Ishikawa (cell line): ENCODE measurements at regions not wholly inside any gene's neighbourhood (a gene's known extent, or its start where the extent isn't known, plus 50 kb on each side); places are given as distances from the start of the nearest gene placed in this dataset.

Experiments
- CEBPB ChIP-seq: IDR thresholded peaks from 2 replicates; pipeline ENCODE4 v1.6.1; 2012
- CREB1 ChIP-seq: IDR thresholded peaks from 2 replicates; pipeline ENCODE4 v1.6.1; 2012; ENCODE audit warnings: low read depth
- EGR1 ChIP-seq: IDR thresholded peaks from 2 replicates; pipeline ENCODE4 v1.6.1; 2012
- EP300 ChIP-seq: IDR thresholded peaks from 2 replicates; pipeline ENCODE4 v1.6.1; 2012; ENCODE audit warnings: borderline replicate concordance
- FOXM1 ChIP-seq: IDR thresholded peaks from 2 replicates; pipeline ENCODE4 v1.6.1; 2012; ENCODE audit warnings: low read depth, borderline replicate concordance
- NFIC ChIP-seq: IDR thresholded peaks from 2 replicates; pipeline ENCODE4 v1.6.1; 2012
- RAD21 ChIP-seq: IDR thresholded peaks from 2 replicates; pipeline ENCODE4 v1.6.1; 2012; ENCODE audit warnings: low read depth
- TAF1 ChIP-seq: IDR thresholded peaks from 2 replicates; pipeline ENCODE4 v1.6.1; 2012; ENCODE audit warnings: low read depth, mild to moderate bottlenecking
- TCF12 ChIP-seq: IDR thresholded peaks from 2 replicates; pipeline ENCODE4 v1.6.1; 2012; ENCODE audit warnings: low read depth
- TEAD4 ChIP-seq: IDR thresholded peaks from 2 replicates; pipeline ENCODE4 v1.6.1; 2012
- YY1 ChIP-seq: IDR thresholded peaks from 2 replicates; pipeline ENCODE4 v1.6.1; 2012; ENCODE audit warnings: low read depth
- ZBTB7A ChIP-seq: IDR thresholded peaks from 2 replicates; pipeline ENCODE4 v1.6.1; 2012; ENCODE audit warnings: low read depth
- TF ChIP-seq, protein P1 (sequence below): IDR thresholded peaks from 2 replicates; pipeline ENCODE4 v1.6.1; 2012; ENCODE audit warnings: low read depth, mild to moderate bottlenecking
- TF ChIP-seq, protein P2 (sequence below): IDR thresholded peaks from 2 replicates; pipeline ENCODE4 v1.6.1; 2012
- TF ChIP-seq, protein P3 (sequence below): IDR thresholded peaks from 2 replicates; pipeline ENCODE4 v1.6.1; 2012

DNA sequence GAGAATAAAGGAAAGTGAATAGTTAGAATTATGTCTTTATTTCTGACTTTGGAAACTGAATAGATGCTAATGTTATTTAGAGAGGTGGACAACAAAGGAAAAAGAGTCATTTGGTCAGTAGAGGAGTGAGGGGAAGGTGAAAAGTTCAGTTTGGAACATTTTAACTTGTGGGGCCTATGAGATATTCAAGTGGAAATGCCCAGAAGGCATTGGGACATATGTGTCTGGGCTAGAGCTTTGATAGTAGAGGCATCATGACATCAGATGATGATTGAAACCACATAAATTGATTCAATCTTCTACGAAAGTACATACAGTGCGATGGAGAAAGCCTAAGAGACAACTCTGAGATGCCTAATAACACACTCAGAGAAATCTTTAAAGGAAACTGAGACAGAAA lies 151.7 kb upstream of the COL11A1 start:
- TF ChIP-seq TEAD4: no peak
- no peak for TF ChIP-seq EP300
- TF ChIP-seq TAF1: no peak
- TF ChIP-seq YY1: no peak
- no peak for TF ChIP-seq EGR1
- TF ChIP-seq FOXM1: no peak
- TF ChIP-seq ZBTB7A: no peak
- TF ChIP-seq RAD21: no peak
- no peak for TF ChIP-seq NFIC
- TF ChIP-seq CEBPB: no peak
- TF ChIP-seq, protein P1, sequence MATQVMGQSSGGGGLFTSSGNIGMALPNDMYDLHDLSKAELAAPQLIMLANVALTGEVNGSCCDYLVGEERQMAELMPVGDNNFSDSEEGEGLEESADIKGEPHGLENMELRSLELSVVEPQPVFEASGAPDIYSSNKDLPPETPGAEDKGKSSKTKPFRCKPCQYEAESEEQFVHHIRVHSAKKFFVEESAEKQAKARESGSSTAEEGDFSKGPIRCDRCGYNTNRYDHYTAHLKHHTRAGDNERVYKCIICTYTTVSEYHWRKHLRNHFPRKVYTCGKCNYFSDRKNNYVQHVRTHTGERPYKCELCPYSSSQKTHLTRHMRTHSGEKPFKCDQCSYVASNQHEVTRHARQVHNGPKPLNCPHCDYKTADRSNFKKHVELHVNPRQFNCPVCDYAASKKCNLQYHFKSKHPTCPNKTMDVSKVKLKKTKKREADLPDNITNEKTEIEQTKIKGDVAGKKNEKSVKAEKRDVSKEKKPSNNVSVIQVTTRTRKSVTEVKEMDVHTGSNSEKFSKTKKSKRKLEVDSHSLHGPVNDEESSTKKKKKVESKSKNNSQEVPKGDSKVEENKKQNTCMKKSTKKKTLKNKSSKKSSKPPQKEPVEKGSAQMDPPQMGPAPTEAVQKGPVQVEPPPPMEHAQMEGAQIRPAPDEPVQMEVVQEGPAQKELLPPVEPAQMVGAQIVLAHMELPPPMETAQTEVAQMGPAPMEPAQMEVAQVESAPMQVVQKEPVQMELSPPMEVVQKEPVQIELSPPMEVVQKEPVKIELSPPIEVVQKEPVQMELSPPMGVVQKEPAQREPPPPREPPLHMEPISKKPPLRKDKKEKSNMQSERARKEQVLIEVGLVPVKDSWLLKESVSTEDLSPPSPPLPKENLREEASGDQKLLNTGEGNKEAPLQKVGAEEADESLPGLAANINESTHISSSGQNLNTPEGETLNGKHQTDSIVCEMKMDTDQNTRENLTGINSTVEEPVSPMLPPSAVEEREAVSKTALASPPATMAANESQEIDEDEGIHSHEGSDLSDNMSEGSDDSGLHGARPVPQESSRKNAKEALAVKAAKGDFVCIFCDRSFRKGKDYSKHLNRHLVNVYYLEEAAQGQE: no peak
- TF ChIP-seq, protein P2, sequence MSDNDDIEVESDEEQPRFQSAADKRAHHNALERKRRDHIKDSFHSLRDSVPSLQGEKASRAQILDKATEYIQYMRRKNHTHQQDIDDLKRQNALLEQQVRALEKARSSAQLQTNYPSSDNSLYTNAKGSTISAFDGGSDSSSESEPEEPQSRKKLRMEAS: no peak
- TF ChIP-seq TCF12: no peak
- TF ChIP-seq, protein P3, sequence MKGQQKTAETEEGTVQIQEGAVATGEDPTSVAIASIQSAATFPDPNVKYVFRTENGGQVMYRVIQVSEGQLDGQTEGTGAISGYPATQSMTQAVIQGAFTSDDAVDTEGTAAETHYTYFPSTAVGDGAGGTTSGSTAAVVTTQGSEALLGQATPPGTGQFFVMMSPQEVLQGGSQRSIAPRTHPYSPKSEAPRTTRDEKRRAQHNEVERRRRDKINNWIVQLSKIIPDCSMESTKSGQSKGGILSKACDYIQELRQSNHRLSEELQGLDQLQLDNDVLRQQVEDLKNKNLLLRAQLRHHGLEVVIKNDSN: no peak
- no peak for TF ChIP-seq CREB1

DNA sequence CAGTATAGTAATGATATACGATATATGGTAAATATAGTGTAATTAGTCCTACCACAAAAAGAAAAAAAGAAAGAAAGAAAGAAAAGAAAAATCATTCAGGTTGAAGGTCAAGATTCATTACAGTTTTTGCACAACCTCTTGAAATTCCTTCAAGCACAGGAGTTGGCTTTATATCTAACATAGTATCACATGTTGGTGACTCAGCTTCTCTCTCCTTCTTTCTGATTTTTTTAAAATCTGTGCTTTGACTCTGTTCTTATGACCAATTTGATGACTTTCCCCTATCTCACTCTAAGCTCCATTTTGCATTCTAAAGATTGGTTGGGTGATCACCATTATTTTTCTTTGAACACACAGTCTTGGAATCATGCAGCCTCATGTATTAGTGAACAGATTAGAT lies 148.2 kb upstream of the COL11A1 start:
- TF ChIP-seq NFIC (no peak), YY1 (no peak), TEAD4 (no peak), RAD21 (no peak), CREB1 (no peak), FOXM1 (no peak), EGR1 (no peak), TAF1 (no peak), ZBTB7A (no peak), TCF12 (no peak), EP300 (no peak)
- TF ChIP-seq, protein P3: no peak
- TF ChIP-seq, protein P1: no peak
- TF ChIP-seq, protein P2: no peak

DNA sequence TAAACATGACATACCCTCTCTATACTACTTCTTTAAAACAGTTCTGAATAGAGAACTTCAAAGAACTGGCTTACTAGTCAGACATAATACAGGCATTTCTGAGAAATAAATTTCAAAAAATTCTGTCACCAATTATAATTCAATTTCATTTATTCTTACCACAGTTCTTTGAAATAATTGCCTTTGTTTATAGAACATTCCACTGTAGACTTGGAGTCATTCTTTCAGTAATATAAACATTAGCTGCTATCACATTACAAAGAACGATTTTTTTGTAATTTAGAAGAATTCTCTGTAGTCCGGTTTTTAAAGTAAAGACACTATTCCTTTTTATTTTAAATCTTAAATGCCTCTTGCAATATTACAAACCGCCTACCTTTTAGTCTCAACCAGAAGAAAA lies 146.4 kb upstream of the COL11A1 start:
- no peak for TF ChIP-seq CEBPB
- TF ChIP-seq RAD21: no peak
- TF ChIP-seq, protein P3: no peak
- TF ChIP-seq, protein P2: no peak
- no peak for TF ChIP-seq TAF1

DNA sequence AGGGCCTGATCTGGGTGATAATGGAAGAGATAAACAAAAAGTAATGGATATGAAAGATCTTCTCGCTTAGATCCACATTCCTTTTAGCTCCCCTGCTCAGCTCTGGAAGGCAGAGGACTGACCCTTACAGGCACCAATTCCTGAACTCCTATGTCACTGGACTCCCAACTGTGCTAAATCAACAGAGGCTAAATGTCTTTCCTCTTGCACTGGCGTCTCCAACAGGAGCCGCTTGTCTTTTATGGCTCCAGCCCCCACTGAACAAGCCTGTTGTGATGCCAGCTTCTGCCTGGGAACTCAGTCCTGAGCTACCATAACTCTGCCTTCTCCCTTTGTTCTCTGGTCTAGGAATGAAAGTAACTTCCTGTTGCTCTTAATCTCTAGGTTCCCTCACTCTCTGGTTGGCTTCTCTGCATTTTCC lies 142.1 kb upstream of the COL11A1 start:
- no peak for TF ChIP-seq EGR1
- TF ChIP-seq TAF1: no peak
- TF ChIP-seq TEAD4: peak; percentile 60
- TF ChIP-seq ZBTB7A: no peak
- peak; percentile 66; the same call in 1 of the 2 replicates for TF ChIP-seq EP300
- peak; percentile 69 for TF ChIP-seq TCF12
- 0 out of 2 replicates have a peak, but pooled peaks have one; percentile 25 for TF ChIP-seq NFIC
- 0 out of 2 replicates have a peak, but pooled peaks have one; percentile 5 for TF ChIP-seq RAD21
- no peak for TF ChIP-seq YY1

DNA sequence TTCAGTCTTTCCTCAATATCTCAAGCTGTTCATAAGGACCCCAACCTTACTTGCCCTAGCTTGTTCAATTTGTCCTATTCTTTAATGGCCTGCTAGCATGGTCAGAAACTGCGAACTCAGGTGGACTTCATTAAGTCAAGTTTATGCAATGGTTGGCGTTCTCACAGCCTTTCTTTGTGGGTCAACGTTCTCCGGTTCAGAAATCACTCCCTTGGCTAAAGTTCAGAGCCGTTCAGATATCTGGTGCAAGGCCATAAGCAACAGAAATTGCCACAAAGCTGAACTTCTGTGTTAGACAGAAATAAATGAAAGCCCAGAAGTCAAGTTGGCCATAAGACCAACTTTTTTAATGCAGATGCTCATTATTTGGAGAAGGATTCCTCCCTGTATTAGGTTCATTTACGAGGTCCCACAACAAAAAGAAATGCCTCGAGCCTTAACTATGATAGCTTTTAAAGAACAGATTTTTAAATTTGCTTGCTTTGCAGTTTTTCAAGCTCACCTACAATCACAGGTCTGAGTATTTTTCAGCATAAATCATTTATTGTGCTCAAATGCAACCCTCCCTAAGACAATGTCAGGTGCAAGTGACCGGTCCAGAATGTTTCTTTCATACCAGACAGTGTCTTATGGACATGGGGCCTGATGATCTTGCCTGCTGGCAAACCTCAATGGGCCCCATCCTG lies 140.2 kb upstream of the COL11A1 start:
- TF ChIP-seq TCF12: no peak
- no peak for TF ChIP-seq TEAD4
- no peak for TF ChIP-seq EGR1
- TF ChIP-seq EP300: no peak
- TF ChIP-seq, protein P2: no peak
- TF ChIP-seq, protein P3: no peak
- TF ChIP-seq NFIC: no peak
- TF ChIP-seq CEBPB: no peak
- no peak for TF ChIP-seq TAF1
- no peak for TF ChIP-seq RAD21
- TF ChIP-seq, protein P1: no peak
- no peak for TF ChIP-seq FOXM1
- TF ChIP-seq ZBTB7A: no peak
- TF ChIP-seq CREB1: no peak
- TF ChIP-seq YY1: no peak
